Femur (tissue), 1 donor: ENCODE measurements at regions not wholly inside any gene's neighbourhood (a gene's known extent, or its start where the extent isn't known, plus 50 kb on each side); places are given as distances from the start of the nearest gene placed in this dataset.
"Not testable (repeated sequence)": the region's sequence is repeated elsewhere in the genome, so short reads cannot be mapped to it uniquely, and the experiment has no call there.

ENCODE experiments used
- DNase-seq: peaks from one replicate; pipeline ENCODE4 v3.0.0-alpha.2; 2017

DNA sequence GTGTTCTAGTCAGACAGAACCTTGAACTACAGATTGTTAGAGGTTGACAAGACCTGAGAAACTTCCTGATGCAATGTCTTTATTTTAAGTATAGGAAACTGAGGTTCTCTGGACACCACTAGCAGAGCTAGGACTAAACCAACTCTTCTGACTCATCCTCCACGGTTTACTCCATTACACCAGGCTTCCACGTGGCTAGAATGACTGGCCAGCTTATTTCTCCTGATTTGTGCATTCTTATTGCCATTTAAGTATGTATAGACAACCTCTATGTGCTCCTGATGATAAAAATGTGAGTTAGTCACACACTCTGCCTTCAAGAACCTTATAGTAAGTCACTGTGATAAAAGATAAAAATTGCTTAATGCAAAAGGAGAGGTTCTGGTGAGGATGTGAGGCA, 182.7 kb downstream of the MEX3B start:
- DNase-seq, result no peak

DNA sequence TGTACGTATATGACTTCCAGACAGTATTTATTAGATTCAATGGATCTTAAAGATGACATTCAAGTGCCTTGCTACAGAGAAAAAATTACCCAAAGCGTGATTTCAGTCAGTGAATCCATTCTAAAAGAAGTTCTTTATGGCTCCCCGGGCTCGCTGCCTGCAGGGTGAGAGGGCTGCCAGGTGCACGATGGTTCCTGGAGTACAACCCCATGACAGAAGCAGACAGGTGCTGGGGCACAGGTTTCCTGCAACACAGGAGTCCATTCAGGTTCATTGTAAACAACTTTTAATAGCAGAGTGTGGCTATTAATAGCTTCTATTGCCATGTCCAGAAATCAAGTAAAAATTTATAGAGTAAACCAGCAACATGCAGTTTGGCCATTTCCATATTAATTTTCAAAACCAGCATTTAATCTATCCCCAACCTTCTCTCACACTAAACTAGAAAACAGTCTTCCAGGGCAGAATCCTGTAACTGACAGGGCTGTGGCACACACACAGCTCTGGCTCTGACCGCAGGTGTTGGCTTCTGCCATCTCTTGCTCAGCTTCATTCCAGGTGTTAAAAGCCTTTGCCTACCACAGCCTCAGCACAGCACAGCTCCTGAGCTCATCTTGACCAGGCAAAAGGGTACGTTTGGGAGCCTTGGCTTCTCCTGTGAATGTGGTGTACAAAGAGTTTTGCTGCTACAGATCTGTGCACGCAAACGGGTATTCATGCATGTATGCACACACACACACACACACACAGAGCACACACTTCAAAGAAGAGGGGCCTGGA, 185.9 kb downstream of the MEX3B start:
- no peak for DNase-seq

DNA sequence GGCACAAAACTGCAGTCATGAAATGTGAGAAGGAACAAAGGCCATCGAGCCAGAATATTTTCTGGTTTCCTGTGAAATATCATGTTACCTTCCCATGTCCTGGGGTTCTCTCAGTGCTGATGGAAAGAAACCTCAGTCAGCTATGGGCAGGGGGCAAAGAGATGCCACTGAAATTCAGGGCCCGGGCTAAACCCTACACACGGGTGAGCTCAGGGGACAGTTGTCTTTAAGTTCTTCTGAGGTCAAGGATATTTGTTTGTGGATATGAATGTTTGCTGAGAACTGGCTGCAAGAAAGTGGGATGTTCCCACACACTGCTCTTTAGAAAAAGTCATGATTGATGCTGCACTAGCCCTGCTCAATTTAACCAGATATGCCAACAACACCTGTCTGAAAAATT, 187.2 kb downstream of the MEX3B start:
- DNase-seq, result no peak

DNA sequence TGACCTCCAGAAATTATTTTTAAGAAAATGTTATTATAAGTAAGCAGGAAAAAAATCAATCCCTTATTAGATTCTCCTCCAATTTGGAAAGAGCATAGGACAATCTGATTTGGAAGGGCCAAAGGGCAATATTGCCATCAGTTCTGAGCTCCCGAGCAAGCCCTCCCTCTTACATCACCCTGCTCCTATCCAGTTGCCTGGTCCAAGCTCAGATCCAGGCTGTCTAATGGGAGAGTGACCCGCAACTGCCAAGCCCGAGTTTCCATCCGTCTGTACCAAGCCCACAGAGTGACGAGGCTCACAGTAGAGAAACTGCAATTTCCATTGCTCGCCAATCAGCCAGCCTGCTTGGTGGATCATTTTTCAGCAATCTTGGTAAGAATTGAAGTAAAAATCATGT, 187.7 kb downstream of the MEX3B start:
- peak; percentile 44 for DNase-seq

DNA sequence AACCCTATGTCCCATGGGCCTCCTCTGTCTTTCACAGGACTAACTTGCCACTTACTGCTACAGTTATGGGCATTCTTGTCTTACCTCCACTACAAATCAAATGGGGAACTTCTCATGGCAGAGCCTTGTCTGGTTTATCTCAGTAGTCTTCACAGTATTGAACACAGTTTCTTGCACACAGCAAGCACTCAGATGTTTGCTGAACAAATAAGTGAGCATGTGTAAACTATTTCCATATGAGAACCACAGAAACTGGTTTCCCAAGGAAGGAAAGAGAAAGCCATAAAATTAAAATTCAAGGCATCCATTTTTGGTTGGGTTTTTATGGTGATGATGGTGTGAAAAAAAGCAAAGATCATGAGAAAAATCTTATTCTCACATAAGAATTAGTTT, 189.2 kb downstream of the MEX3B start:
- no peak for DNase-seq

DNA sequence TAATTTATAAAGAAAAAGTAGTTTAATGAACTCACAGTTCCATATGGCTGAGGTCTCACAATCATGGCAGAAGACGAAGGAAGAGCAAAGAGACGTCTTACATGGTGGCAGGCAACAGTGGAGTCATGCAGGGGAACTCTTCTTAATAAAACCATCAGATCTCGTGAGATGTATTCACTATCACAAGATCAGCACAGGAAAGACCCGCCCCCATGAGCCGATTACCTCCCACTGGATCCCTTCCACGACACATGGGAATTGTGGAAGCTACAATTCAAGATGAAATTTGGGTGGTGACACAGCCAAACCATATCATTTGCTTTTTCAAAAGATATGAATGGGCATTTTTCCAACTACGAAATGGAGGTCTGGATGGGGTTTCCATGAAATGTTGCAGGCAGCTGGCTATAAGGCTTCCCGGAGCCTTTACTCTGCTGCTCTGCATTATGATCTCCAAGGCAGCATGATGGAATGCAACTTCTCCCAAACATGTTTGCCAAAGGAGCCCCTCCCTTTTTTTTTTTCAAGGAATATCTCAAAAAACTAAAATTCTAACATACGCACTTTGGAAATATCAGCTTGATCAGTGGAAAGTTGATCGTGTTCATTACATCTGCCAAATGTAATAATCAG, 189.7 kb downstream of the MEX3B start:
- no peak for DNase-seq

DNA sequence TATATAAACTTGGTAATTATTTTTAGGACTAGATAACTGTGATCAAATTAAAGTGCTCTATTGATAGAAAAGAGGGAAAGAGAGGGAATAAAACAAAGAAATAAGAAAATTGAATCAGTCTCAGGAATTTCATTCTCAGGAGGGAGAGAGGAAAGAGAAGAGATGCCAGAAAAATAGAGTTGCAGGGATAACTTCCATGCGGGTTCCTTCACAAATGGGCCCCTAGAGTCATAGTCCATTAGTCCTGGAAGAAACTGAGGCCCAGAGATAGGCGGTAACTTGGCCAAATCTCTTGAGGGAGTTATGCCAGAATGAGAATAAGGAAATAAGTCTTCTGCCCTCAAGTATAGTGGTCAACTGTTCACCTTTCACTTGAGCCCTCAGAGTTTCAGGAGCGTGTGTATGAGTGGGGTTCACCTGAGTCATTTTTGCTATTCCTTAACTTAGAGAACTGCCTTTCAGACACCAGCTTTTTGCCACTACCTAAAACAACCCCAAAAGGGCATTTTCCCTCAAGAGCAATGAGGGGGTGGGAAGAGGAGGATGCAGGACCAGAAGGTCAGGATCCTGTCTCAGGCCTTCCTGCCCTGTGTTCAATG, 192.6 kb downstream of the MEX3B start:
- DNase-seq, result no peak

DNA sequence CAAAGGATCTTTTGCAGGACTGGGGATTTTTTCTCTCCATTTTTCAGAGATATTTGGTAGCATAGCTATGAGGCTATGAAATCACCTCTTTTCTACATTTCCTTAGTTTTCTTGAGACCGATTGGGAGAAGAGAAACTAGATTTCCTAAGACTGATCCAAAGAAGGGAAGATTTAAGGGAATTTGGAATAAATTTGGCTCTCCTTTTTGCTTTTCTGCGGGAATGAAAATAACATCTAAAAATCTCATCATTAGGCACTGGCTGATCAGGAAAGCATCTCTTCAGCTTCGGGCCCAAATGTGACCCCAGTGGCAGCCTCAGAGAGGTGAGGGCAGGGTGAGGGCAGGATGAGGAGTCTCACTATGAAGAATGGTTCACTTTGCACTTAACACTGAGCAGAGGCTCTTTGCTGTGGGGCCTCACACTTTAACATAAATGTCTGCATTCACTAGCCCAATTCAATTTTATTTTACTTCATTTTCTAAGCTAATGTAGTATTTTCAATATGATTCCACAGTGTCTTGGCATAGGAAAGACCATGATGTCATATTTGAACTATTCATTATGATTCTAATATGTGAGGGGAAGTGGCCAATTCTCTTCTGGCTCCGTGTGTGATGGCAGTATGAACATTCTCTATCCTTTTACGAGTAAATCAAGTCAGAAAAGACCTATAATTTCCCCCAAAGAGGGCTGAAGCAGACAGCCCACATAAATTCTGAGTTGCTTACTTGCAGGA, 193.2 kb downstream of the MEX3B start:
- peak; percentile 63 for DNase-seq

DNA sequence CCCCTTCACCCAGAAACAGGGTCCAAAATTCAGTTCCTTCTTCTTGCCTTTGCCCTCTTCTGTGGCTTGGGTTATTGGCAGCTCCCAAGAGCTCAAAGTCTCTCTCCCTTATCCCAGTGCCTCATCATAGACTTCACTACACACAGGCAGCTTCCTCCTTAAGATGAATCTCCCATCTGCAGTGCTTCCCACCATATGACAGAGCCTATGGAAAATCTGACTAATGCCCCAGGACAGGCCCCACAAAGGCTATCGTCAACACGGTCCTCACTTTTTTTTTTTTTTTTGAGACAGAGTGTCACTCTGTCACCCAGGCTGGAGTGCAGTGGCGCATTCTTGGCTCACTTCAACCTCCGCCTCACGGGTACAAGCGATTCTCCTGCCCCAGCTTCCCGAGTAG, 194.1 kb downstream of the MEX3B start:
- DNase-seq, result no peak

DNA sequence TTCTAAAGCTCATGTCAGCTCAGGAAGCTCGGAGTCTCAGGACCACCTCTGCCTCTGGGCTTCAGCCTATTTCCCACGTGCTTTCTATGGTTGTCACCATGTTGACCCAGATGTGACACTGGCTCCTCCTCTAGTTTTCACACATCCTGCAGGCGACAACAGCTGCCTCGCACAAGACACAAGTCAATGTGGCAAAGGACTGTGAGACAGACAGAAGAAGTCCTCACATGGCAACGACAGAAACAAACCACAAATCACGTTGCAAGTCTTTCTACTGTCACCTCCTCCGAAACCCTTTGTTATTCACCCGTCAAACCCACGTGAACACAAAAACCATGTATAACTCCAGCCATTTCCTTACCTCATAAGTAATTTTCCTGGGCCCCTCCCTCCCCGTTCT, 194.5 kb downstream of the MEX3B start:
- DNase-seq, result no peak

DNA sequence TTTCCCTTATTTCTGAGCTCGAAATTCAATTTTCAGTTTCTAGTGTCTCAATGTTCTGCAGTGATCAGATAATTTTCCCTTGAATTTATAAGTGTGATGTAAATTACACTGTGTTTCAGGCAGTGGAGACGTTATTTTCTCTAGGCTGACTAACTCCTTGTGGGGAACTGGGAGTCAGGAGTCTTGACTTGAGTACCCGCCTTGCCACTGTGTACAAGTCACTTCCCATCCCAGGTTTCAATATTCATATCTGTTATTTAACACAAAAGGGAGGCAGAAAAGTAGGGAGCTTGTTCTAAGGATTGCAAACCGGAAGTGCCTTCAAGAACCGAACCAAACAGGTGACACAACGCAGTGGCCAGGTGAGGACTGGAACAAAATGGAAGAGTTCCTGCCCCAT, 196.5 kb downstream of the MEX3B start:
- DNase-seq, result no peak

DNA sequence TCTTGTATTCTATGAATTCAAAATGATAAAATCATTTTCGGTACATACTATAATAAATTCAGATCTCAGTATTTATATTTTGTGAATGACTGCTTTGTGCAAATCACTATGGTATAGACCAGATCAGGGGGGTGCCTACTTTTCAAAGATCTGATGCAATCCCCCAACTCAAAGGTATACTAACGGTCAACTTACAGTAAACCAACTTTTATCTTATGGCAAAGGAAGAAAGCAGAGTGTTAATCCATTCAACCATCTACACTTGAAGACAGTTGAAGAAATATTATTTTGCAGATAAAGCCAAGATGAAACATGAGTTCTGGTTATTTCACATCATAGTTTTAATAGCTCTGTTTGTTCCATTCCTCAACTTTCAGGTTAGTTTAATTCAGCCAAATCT, 197.1 kb downstream of the MEX3B start:
- DNase-seq, result no peak

DNA sequence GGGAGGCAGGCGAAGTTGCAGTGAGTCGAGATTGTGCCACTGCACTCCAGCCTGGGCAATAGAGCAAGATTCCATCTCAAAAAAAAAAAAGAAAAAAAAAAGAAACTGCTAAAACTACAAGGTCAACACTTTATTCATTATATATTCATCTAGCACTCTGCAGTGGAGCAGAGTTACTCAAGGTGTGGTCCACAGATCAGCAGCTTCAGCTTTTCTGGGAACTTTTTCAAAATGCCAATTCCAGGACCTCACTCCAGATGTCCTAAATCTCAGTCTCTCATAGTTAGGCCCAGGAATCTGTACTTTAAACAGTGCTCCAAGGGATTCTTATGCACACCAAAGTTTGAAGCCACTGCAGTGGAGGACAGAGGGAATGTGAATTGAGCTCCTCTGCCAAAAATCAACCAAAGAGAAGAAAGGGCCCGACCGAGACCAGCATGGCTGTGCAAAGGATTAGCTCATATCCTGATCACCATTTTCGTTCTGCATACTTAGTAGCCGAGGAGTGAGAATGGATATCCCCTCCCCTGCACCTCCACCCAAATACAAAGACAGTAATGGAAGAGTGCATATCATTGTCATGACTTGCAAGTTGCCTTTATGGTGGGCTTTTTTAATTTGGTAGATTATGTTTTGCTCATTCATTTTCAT, 201.9 kb downstream of the MEX3B start:
- no peak for DNase-seq

DNA sequence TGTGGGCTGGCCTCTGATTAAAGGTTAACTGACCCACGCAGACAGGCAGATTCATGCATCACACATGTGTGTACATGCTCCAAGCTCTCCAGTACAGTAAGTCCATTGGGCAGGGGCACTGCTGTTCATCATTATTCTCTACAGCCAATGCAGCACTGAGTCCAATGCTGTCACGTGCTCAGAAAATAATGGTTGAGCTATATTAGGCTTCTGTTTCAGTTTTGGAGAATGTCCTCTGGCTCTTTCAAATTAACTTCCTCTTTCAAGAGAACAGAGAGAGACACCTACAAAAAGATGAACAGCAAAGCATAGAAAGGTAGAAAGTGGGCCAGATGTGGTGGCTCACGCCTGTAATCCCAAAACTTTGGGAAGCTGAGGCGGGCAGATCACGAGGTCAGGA, 202.6 kb downstream of the MEX3B start:
- DNase-seq, result no peak

DNA sequence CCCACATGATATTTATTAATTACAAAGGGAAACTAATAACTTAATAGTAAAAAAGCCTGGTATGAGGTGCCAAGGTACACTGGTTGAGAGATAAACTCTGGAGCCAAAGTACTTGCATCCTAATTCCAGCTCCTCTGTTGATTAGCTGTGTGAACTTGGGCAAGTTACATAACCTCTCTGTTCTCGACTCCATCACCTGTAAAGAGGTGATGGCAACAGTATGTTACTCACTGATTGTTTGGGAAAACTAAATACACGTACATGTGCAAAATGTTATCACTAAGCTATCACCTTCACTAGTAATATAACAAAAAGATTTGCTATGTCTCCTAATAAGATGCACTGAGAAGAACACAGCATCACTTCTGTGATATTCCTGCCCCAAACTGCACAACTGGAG, 206.4 kb downstream of the MEX3B start:
- no peak for DNase-seq

DNA sequence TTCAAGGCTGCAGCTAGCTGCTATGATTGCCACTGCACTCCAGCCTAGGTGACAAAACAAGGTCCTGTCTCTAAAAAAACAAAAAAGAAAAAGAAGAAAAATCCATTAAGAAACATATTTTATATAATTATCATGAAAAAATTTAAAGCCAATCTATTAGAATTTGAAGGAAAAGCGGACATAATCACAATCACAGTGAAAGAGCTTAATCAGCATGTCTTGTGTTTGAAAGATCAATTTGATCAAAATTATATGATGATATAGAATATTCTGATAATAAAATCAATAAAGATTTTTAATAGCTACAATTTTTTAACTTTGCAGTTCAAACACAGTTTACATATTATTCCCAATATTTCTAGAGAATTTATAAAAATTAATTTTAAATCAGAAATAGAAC, 210.1 kb downstream of the MEX3B start:
- no peak for DNase-seq

DNA sequence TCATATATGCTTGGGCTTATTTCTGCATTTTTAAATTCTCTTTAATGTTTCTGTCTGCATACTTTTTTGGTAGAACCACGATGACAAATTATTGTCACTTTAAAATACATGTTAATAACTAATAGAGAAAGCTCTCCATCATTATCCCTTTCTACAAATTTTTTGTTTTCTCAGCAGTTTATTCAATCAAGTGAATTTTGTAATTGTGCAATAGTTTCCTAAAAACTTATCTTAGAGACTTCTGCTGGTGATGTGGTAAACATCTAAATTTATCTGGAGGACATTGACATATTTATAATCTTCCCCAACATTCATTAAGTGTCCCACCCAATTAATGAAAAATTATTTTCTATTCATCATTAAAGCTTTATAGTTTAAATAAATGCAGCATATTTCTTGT, 215.3 kb downstream of the MEX3B start:
- DNase-seq, result no peak

DNA sequence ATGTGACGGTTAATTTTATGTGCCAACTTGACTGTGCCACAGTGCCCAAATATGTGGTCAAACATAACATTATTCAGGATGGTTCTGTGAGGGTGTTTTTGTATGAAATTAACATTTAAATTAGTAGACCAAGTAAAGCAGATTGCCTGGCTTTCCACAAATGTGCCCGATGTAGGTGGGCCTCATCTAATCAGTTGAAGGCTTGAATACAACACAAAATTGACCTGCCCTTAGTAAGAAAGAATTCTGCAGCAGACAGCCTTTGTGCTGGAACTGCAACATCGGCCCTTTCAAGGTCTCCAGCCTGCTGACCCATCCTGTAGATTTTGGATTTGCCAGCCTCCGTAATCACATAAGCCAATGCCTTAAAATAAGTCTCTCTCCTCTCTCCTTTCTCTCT, 215.9 kb downstream of the MEX3B start:
- no peak for DNase-seq

DNA sequence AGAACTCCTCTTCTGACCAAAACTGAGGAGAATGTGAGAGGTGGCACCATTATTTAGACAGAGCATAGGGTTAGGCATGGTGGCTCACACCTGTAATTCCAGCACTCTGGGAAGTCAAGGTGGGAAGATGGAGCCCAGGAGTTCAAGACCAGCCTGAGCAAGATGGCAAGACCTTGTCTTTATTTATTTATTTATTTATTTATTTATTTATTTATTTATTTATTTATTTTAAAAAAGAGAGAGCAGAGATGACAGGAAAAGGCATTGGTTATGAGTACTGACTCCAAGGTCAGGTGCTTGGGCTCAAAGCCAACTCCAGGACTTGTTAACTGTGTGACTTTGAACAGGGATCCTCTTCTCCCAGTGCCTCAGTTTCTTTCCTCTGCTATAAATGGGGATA, 217.7 kb downstream of the MEX3B start:
- DNase-seq, result no peak

DNA sequence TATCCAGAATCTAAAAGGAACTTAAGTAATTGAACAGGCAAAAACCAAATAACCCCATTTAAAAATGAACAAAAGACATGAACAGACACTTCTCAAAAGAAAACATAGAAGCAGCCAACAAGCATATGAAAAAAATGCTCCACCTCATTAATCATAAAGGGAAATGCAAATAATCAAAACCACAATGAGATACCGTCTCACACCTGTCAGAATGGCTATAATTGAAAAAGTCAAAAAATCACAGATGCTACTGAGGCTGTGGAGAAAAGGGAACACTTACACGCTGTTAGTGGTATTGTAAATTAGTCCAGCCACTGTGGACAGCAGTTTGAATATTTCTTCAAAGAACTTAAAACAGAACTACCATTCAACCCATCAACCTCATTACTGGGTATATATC, 220.7 kb downstream of the MEX3B start:
- no peak for DNase-seq

DNA sequence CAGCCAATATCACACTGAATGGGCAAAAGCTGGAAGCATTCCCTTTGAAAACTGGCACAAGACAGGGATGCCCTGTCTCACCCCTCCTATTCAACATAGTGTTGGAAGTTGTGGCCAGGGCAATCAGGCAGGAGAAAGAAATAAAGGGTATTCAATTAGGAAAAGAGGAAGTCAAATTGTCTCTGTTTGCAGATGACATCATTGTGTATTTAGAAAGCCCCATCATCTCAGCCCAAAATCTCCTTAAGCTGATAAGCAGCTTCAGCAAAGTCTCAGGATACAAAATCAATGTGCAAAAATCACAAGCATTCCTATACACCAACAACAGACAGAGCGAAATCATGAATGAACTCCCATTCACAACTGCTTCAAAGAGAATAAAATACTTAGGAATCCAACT, 223.2 kb downstream of the MEX3B start:
- DNase-seq, result not testable (repeated sequence)

DNA sequence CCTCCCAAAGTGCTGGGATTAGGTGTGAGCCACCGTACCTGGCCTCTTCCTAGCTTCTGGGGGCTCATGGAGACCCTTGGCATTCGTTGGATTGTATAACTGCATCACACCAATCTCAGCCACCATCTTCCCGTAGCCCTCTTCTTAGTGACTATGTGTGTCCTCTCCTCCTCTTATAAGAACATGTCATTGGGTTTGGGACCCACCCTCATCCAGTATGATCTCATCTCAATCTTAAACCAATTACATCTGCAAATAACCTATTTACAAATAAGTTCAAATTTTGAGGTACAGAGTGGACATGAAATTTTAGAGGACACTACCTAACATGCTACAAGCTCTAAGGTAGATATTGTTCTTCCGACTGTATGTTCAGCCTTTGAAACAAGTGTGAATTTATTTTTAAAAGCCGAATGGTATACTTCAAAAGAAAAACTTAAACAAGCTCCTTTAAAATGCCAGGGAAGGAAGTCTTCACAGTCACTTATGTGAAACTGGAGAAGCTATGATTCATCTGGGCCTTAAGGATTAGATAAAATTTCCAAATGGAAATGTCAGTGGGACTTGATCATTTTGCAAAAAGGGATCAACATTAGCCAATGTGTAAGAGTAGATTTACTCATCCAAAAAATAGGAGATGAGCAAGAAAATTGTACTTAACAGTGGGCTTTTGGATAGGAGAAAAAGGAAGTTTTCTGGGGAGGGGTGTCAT, 225.7 kb downstream of the MEX3B start:
- DNase-seq, result no peak
